ENCODE measurements at regions not wholly inside any gene's neighbourhood (a gene's known extent, or its start where the extent isn't known, plus 50 kb on each side); places are given as distances from the start of the nearest gene placed in this dataset.

GRCh38 chr6:40082278-40083043 is 148.2 kb upstream of the MOCS1 start:
- H3K9ac ChIP-seq (ENCODE audit: insufficient read depth in 1 of 2, low read length in 2 of 2): no peak overlapping the region
- DNase-seq (no peak), ATAC-seq (ENCODE audit: insufficient read depth, low FRiP score) (no peak)
- H3K36me3 ChIP-seq (ENCODE audit: control insufficient read depth in 4 of 4, insufficient read depth in 4 of 4, low read length in 4 of 4): no peaks in the 10 kb centered on the region
- WGBS, 2 donors: 64 to 65% methylated on average over 6 of the region's 6 CpGs
- H3K4me1 ChIP-seq (ENCODE audit: control insufficient read depth in 5 of 5, insufficient read depth in 5 of 5, low read length in 5 of 5): no peaks in the 10 kb centered on the region
- no peak for TF ChIP-seq CTCF (IDR thresholded peaks at IDR 0.05; ENCODE audit: control extremely low read depth, extremely low read depth)
- H3K27me3 ChIP-seq (ENCODE audit: control insufficient read depth in 3 of 3, insufficient read depth in 3 of 3, low read length in 2 of 3): no peaks in the 10 kb centered on the region
- H3K27ac ChIP-seq (ENCODE audit: low read depth in 1 of 2, low read length in 1 of 2): no peak overlapping the region
- peaks cover 0 to 3% (median 0%) of the 10 kb centered on the region in 4 donors for H3K9me3 ChIP-seq (ENCODE audit: control insufficient read depth in 4 of 4, insufficient read depth in 3 of 4, low read length in 3 of 4)
- H3K4me3 ChIP-seq: no peak overlapping the region

GRCh38 chr6:40077736-40078135 is 143.5 kb upstream of the MOCS1 start:
- H3K36me3 ChIP-seq (ENCODE audit: control insufficient read depth in 4 of 4, insufficient read depth in 4 of 4, low read length in 4 of 4): no peaks in the 10 kb centered on the region
- H3K4me1 ChIP-seq (ENCODE audit: control insufficient read depth in 5 of 5, insufficient read depth in 5 of 5, low read length in 5 of 5): no peaks in the 10 kb centered on the region
- TF ChIP-seq CTCF (IDR thresholded peaks at IDR 0.05; ENCODE audit: control extremely low read depth, extremely low read depth): no peak
- no peak for ATAC-seq (ENCODE audit: insufficient read depth, low FRiP score)
- 68 to 69% methylated on average over 2 of the region's 2 CpGs for WGBS, 2 donors
- H3K9me3 ChIP-seq (ENCODE audit: control insufficient read depth in 4 of 4, insufficient read depth in 3 of 4, low read length in 3 of 4): peaks cover 0 to 3% (median under 1%) of the 10 kb centered on the region in 4 donors
- no peaks in the 10 kb centered on the region for H3K27me3 ChIP-seq (ENCODE audit: control insufficient read depth in 3 of 3, insufficient read depth in 3 of 3, low read length in 2 of 3)
- H3K4me3 ChIP-seq: no peak overlapping the region
- DNase-seq: no peak
- H3K9ac ChIP-seq (ENCODE audit: insufficient read depth in 1 of 2, low read length in 2 of 2): no peak overlapping the region
- no peak overlapping the region for H3K27ac ChIP-seq (ENCODE audit: low read depth in 1 of 2, low read length in 1 of 2)

- DNase-seq (no peak), ATAC-seq (ENCODE audit: insufficient read depth, low FRiP score) (no peak)
- no peak overlapping the region for H3K9ac ChIP-seq (ENCODE audit: insufficient read depth in 1 of 2, low read length in 2 of 2)
- TF ChIP-seq CTCF (IDR thresholded peaks at IDR 0.05; ENCODE audit: control extremely low read depth, extremely low read depth): no peak
- H3K27ac ChIP-seq (ENCODE audit: low read depth in 1 of 2, low read length in 1 of 2): no peak overlapping the region
- no peaks in the 10 kb centered on the region for H3K36me3 ChIP-seq (ENCODE audit: control insufficient read depth in 4 of 4, insufficient read depth in 4 of 4, low read length in 4 of 4)
- no peaks in the 10 kb centered on the region for H3K27me3 ChIP-seq (ENCODE audit: control insufficient read depth in 3 of 3, insufficient read depth in 3 of 3, low read length in 2 of 3)
- 76 to 79% methylated on average over 2 of the region's 2 CpGs for WGBS, 2 donors
- no peak overlapping the region for H3K4me3 ChIP-seq
- H3K4me1 ChIP-seq (ENCODE audit: control insufficient read depth in 5 of 5, insufficient read depth in 5 of 5, low read length in 5 of 5): no peaks in the 10 kb centered on the region
- H3K9me3 ChIP-seq (ENCODE audit: control insufficient read depth in 4 of 4, insufficient read depth in 3 of 4, low read length in 3 of 4): peaks cover 0 to 3% (median under 1%) of the 10 kb centered on the region in 4 donors
Observed at GRCh38 chr6:40077315-40077714, 143.1 kb upstream of the MOCS1 start.
